ENCODE measurements at regions not wholly inside any gene's neighbourhood (a gene's known extent, or its start where the extent isn't known, plus 50 kb on each side); places are given as distances from the start of the nearest gene placed in this dataset.

GRCh38 chr5:66306105-66306843, 162.2 kb downstream of the SREK1 start:
- in situ Hi-C loops (cut with HindIII; ENCODE audit: low sequenced_read_pairs): loop anchor here (25.0 kb wide), 2 partner anchors 431 to 856 kb away; no protein-coding TSS in a partner anchor

- in situ Hi-C loops (cut with HindIII; ENCODE audit: low sequenced_read_pairs): loop anchor here (25.0 kb wide), 2 partner anchors 430 to 855 kb away; no protein-coding TSS in a partner anchor
Measured at GRCh38 chr5:66306844-66307315, 162.8 kb downstream of the SREK1 start.

- in situ Hi-C loops (cut with HindIII; ENCODE audit: low sequenced_read_pairs): loop anchor here (25.0 kb wide), 2 partner anchors 430 to 855 kb away; no protein-coding TSS in a partner anchor
Measured at GRCh38 chr5:66307647-66308241, 163.6 kb downstream of the SREK1 start.

DNA sequence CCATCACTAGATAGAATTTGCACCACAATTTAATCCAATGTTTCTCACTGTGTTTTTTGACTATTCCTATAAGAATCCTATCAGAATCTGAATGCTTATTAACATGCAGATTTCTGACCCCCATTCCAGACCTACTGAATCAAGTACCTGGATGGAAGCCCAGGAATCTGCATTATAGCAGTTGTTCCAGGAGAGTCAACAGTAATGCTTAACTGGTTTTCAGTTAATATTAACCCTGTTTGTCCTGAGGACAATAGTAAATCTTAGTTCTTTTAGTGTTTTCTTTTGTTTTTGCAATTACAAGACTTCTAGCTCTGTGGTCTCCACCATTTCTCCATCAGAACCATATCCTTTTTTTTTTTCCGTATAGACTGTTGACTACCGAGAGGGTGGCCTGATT, 168.2 kb downstream of the SREK1 start:
- in situ Hi-C loops (cut with HindIII; ENCODE audit: low sequenced_read_pairs): loop anchor here (25.0 kb wide), 2 partner anchors 425 to 850 kb away; no protein-coding TSS in a partner anchor

DNA sequence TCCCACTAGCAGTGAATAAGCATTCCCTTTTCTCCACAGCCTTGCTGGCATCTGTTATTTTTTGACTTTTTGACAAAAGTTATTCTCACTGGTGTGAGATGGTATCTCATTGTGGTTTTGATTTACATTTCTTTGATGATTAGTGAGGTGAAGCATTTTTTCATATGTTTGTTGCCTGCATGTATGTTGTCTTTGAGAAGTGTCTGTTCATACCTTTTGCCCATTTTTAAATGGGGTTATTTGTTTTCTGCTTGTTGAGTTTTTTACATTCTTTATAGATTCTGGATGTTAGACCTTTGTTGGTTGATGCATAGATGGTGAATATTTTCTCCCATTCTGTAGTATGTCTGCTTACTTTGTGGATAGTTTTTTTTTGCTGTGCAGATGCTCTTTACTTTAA, 171.7 kb downstream of the SREK1 start:
- in situ Hi-C loops (cut with HindIII; ENCODE audit: low sequenced_read_pairs): loop anchor here (25.0 kb wide), 2 partner anchors 422 to 847 kb away; no protein-coding TSS in a partner anchor

DNA sequence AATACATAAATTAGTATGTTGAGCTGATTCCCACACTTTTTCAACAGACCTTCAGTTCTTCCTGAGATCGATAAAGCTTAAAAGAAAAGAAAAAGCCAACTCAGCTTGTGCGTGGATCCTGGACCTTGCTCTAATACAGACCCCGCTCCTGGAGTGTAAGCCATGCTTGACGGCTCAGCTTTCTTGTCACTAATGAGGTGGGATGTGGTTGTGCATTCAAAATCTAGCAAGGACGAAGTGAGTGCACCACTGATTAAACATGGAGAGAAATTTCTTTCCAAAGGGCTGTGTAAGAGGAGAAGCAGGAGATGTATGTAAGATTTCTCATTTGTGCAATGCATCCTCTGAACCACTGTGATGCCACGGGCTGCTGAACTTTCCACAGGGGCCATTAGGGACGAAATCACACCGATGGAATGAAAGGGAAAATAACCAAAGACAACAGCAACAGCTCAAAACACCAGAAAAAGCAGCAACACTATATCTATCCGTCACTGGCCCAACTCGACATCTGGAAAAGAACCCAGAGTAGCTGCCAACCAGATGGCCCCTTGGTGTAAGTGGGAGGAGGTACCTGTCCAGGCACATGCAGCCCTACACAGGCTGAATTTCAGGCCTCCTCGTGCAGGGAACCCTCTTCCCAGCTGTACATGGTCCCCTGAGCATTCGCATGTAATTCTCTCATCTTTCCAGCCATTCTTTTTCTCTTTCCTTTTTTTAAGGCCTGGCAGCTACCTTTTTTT, 178.9 kb downstream of the SREK1 start:
- in situ Hi-C loops (cut with HindIII; ENCODE audit: low sequenced_read_pairs): loop anchor here (25.0 kb wide), 2 partner anchors 414 to 839 kb away; no protein-coding TSS in a partner anchor

GRCh38 chr5:66323529-66323895, 179.4 kb downstream of the SREK1 start:
- in situ Hi-C loops (cut with HindIII; ENCODE audit: low sequenced_read_pairs): loop anchor here (25.0 kb wide), 2 partner anchors 414 to 839 kb away; no protein-coding TSS in a partner anchor

GRCh38 chr5:66324357-66324756, 180.3 kb downstream of the SREK1 start:
- in situ Hi-C loops (cut with HindIII; ENCODE audit: low sequenced_read_pairs): loop anchor here (25.0 kb wide), 2 partner anchors 413 to 838 kb away; no protein-coding TSS in a partner anchor

GRCh38 chr5:66326276-66326675, 182.2 kb downstream of the SREK1 start:
- in situ Hi-C loops (cut with HindIII; ENCODE audit: low sequenced_read_pairs): no loop called here

DNA sequence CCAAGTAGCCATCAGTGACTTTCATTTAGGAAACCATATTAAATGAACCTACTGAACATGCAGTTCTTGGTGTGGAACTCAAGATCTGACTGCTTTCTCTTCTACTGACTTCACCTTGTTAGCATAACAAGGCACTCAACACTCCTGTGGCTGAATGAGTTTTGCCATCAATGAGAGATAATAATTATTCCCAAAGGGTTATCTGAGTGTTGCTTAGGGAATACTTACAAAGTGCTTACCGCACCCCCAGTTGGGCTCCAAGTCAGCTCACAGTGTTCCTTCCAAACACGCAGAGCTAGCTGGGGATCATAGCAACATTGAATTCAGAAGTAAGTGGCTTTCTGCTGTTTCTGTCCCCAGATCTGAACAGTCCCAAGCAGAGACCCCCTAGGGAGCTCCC, 182.9 kb downstream of the SREK1 start:
- in situ Hi-C loops (cut with HindIII; ENCODE audit: low sequenced_read_pairs): no loop called here

DNA sequence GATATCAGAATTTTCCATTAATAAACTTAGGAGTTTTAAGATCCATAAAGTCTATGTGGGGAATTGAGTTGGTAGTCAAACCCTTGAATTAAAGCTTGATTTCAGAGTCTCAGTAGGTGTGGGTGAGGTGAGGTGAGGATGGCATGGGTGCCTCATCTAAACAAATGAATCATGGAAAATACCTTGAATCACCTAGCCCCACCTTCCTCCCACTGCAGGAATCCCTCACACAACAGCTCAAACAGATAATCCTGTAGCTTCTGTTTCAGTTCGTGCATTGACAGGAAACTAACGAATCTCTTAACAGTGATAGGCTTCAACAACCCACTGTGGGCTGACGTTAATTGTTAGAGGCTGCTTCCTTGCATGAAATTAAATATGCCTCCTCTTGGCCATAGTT, 185.0 kb downstream of the SREK1 start:
- in situ Hi-C loops (cut with HindIII; ENCODE audit: low sequenced_read_pairs): no loop called here

DNA sequence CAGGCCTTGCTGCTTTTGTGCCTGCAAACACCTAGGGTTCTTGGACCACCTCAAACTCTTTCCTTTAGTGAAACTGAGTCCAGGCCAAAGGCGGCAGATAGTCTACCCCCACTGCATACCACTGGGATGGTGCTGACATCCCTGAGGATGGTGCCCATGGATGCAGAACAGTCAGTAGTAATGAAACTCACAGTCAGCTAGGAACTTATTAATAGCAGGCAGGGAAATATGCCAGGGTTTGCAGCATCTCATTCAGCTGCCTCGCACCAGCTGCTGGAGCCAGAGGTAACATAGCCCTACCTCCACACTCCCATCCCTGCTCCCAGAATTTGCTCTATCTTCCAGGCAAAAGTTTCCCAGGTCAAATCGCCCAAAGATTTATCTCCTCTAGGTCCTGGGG, 189.1 kb downstream of the SREK1 start:
- in situ Hi-C loops (cut with HindIII; ENCODE audit: low sequenced_read_pairs): no loop called here

DNA sequence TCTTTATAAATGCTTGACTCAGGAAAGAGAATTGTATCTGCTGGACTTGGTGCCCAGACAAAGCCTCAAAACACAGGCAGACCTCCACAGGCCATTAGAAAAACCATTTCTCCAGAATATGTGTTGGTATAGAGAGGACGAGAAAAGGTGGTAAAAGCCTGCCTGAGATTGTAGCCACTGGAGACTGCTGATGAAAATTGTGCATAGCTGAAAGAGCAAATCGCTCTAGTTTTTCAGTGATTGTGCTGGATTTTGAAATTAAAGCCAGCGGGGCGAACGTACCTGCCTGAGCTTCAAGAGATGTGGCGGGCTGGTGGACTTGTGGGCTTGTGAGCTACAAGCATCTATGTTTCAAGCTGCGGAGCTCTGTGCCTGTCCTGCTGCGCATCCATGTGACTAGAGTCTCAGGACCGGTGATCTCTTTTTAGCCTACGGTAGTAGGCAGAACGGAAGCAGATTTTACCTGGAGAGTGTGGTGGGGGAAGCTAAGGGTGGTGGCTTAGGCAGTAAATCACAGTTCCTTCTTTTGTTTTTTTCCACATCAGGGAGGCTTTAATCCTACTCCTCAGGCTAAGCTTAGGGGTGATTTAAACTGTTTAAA, 193.6 kb downstream of the SREK1 start:
- in situ Hi-C loops (cut with HindIII; ENCODE audit: low sequenced_read_pairs): no loop called here

DNA sequence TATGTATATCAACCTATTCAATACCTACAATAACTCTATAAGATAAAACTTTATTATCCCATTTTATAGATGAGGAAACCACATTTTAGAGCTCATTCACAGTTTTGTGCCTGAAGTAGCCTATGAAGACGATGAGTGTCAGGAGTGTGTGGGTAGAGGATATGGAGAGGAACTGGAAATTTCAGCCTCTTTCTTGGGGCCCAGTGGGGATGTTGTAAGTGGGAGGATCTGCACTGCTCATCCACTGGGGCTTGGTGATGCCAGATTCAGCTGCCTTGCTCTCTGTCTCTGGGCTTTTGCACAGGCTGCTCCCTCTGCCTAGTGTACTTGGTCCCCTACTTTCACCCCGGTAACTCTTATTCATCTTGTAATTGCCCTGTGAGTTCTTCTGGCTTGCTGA, 194.7 kb downstream of the SREK1 start:
- in situ Hi-C loops (cut with HindIII; ENCODE audit: low sequenced_read_pairs): no loop called here

- in situ Hi-C loops (cut with HindIII; ENCODE audit: low sequenced_read_pairs): no loop called here
Measured at GRCh38 chr5:66339896-66340295, 195.8 kb downstream of the SREK1 start.

DNA sequence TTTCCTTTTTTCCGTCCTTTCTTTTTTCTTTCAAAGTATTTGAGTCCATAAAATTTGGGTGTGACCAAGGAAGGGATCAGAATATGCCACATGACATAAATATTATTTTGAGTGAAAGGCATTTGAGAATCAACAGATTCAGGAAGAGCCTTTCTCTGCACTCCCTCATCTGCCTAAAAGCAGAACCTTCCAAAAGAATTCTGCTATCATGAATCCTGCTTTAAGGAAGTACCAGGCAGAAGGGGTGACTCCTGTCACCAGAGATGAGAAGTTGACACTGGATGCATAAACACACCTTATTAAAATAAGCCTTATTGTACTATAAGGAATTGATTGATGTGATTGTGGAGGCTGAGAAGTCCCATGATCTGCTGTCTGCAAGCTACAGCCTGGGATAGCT, 196.7 kb downstream of the SREK1 start:
- in situ Hi-C loops (cut with HindIII; ENCODE audit: low sequenced_read_pairs): no loop called here

- in situ Hi-C loops (cut with HindIII; ENCODE audit: low sequenced_read_pairs): no loop called here
Measured at GRCh38 chr5:66342341-66342880, 198.3 kb downstream of the SREK1 start.

- in situ Hi-C loops (cut with HindIII; ENCODE audit: low sequenced_read_pairs): no loop called here
Measured at GRCh38 chr5:66343370-66344071, 199.4 kb downstream of the SREK1 start.

- in situ Hi-C loops (cut with HindIII; ENCODE audit: low sequenced_read_pairs): no loop called here
Measured at GRCh38 chr5:66344544-66344943, 200.4 kb downstream of the SREK1 start.

GRCh38 chr5:66345281-66345680, 201.2 kb downstream of the SREK1 start:
- in situ Hi-C loops (cut with HindIII; ENCODE audit: low sequenced_read_pairs): no loop called here
